GM19035 (cell line): ENCODE measurements at regions not wholly inside any gene's neighbourhood (a gene's known extent, or its start where the extent isn't known, plus 50 kb on each side); places are given as distances from the start of the nearest gene placed in this dataset.

Source experiments
- ATAC-seq: cut with Tn5 transposase; IDR thresholded peaks from one replicate; pipeline ENCODE4 v1.9.1; 2021; ENCODE audit not compliant: unreplicated experiment

GRCh38 chr2:5287558-5288334 lies 404.4 kb upstream of the SOX11 start:
- no peak for ATAC-seq

- no peak for ATAC-seq
Measured at GRCh38 chr2:5290900-5291546, 401.2 kb upstream of the SOX11 start.

GRCh38 chr2:5304640-5305039 lies 387.5 kb upstream of the SOX11 start:
- ATAC-seq = no peak

- ATAC-seq = no peak
Measured at GRCh38 chr2:5315041-5315440, 377.1 kb upstream of the SOX11 start.

GRCh38 chr2:5315512-5315911 lies 376.7 kb upstream of the SOX11 start:
- ATAC-seq = no peak

GRCh38 chr2:5316001-5316490 lies 376.1 kb upstream of the SOX11 start:
- ATAC-seq = no peak

- ATAC-seq = no peak
Measured at GRCh38 chr2:5319493-5319892, 372.7 kb upstream of the SOX11 start.

- ATAC-seq = no peak
Measured at GRCh38 chr2:5322396-5322795, 369.8 kb upstream of the SOX11 start.

- no peak for ATAC-seq
Measured at GRCh38 chr2:5325523-5325922, 366.7 kb upstream of the SOX11 start.

GRCh38 chr2:5328826-5329225 lies 363.4 kb upstream of the SOX11 start:
- no peak for ATAC-seq

GRCh38 chr2:5329763-5330162 lies 362.4 kb upstream of the SOX11 start:
- ATAC-seq = no peak

- ATAC-seq = no peak
Measured at GRCh38 chr2:5330961-5331360, 361.2 kb upstream of the SOX11 start.

GRCh38 chr2:5332925-5333324 lies 359.3 kb upstream of the SOX11 start:
- no peak for ATAC-seq

- ATAC-seq = no peak
Measured at GRCh38 chr2:5339473-5339872, 352.7 kb upstream of the SOX11 start.

- no peak for ATAC-seq
Measured at GRCh38 chr2:5343785-5344335, 348.3 kb upstream of the SOX11 start.

- no peak for ATAC-seq
Measured at GRCh38 chr2:5352286-5352685, 339.9 kb upstream of the SOX11 start.

GRCh38 chr2:5353565-5353964 lies 338.6 kb upstream of the SOX11 start:
- no peak for ATAC-seq

GRCh38 chr2:5359397-5359796 lies 332.8 kb upstream of the SOX11 start:
- no peak for ATAC-seq

- ATAC-seq = no peak
Measured at GRCh38 chr2:5360081-5360480, 332.1 kb upstream of the SOX11 start.

GRCh38 chr2:5364361-5364760 lies 327.8 kb upstream of the SOX11 start:
- ATAC-seq = no peak

GRCh38 chr2:5365871-5366461 lies 326.2 kb upstream of the SOX11 start:
- peak; percentile 73 for ATAC-seq

- ATAC-seq = no peak
Measured at GRCh38 chr2:5367321-5367720, 324.9 kb upstream of the SOX11 start.
